Calu3 (cell line): ENCODE measurements at regions not wholly inside any gene's neighbourhood (a gene's known extent, or its start where the extent isn't known, plus 50 kb on each side); places are given as distances from the start of the nearest gene placed in this dataset.

Experiments used
- BruUV-seq: library from RNA; stranded (reverse); fragments of 400-500 nt; replicated peaks from 2 replicates; lab custom pipeline; 2021; lab: Mats Ljungman, UMichigan
- CTCF ChIA-PET: fragments of 300-600 bp; sonication (Branson Sonifier 250); formaldehyde crosslinking; loops from one replicate; lab custom pipeline; 2022; ENCODE audit warnings: antibody characterized with exemption; lab: Charles Lee
- DNase-seq: peaks from one replicate; pipeline ENCODE4 v3.0.0; 2022
- H3K27ac Mint-ChIP-seq: one replicate; pipeline ENCODE4 v1.8.0; 2022; ENCODE audit warnings: mixed read lengths; ENCODE audit not compliant: unreplicated experiment
- H3K27me3 Mint-ChIP-seq: one replicate; pipeline ENCODE4 v1.8.0; 2022; ENCODE audit warnings: mixed read lengths; ENCODE audit not compliant: unreplicated experiment
- H3K36me3 Mint-ChIP-seq: one replicate; pipeline ENCODE4 v1.8.0; 2022; ENCODE audit warnings: mild to moderate bottlenecking, moderate library complexity, mixed read lengths; ENCODE audit not compliant: insufficient read depth, unreplicated experiment
- H3K4me1 Mint-ChIP-seq: one replicate; pipeline ENCODE4 v1.8.0; 2022; ENCODE audit warnings: mild to moderate bottlenecking, low read depth, mixed read lengths; ENCODE audit not compliant: unreplicated experiment
- H3K4me3 Mint-ChIP-seq: one replicate; pipeline ENCODE4 v1.8.0; 2022; ENCODE audit warnings: mild to moderate bottlenecking, low read depth, moderate library complexity, mixed read lengths; ENCODE audit not compliant: unreplicated experiment
- H3K9me3 Mint-ChIP-seq: one replicate; pipeline ENCODE4 v1.8.0; 2022; ENCODE audit warnings: low read depth, mixed read lengths; ENCODE audit not compliant: unreplicated experiment
- intact Hi-C: fragments of 100-400 bp; cut with micrococcal nuclease; formaldehyde crosslinking; loops from one replicate; pipeline ENCODE4 v1.10.0; 2022; ENCODE audit not compliant: unreplicated experiment
- TF ChIP-seq, protein P1 (sequence below): fragments of 200-600 bp; IDR thresholded peaks from one replicate; pipeline ENCODE4 v1.8.0; 2022; ENCODE audit warnings: antibody characterized with exemption; ENCODE audit not compliant: unreplicated experiment

DNA sequence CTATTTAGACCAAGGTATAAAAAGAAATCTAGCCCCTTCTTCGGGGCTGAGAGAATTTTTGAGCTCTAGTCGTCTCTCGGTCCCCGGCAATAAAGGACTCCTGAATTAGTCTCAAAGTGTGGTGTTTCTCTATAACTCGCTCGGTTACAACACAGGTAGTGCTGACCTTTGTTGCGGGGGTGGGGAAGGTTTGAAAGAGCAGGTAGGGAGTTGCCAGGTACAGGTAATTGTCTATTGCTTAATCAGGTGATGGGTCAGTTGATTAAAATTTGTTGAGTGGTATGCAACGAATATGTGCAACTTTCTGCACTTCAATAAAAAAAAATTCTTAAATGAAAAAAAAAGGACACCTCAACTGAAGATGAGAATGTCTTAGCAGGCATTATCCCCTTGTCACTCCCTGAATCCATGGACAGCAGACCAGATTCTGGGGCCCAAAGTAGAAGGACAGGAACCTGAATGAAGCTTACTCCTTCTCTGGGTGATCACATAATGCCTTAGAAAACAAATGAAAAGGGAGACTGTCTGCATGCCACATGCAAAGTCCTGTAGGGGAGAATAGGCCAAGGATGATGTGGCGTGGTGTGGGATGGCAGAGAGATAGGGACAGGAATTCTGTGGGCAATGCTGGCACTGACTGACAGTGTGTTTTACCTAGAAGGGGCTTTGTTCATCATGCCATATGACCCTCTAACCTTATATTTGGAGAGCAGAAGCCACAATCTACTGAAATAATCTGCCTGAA, 157.6 kb upstream of the OLIG3 start:
- no TSS peak for BruUV-seq
- Mint-ChIP-seq H3K27me3 (no peaks in the 10 kb centered on the region), H3K9me3 (peaks cover 6% of the 10 kb centered on the region), H3K4me3 (no peak overlapping the region), H3K36me3 (no peaks in the 10 kb centered on the region), H3K4me1 (peaks cover 24% of the 10 kb centered on the region), H3K27ac (no peak overlapping the region)
- CTCF ChIA-PET, result no interaction called here
- DNase-seq, result no peak
- TF ChIP-seq, protein P1, sequence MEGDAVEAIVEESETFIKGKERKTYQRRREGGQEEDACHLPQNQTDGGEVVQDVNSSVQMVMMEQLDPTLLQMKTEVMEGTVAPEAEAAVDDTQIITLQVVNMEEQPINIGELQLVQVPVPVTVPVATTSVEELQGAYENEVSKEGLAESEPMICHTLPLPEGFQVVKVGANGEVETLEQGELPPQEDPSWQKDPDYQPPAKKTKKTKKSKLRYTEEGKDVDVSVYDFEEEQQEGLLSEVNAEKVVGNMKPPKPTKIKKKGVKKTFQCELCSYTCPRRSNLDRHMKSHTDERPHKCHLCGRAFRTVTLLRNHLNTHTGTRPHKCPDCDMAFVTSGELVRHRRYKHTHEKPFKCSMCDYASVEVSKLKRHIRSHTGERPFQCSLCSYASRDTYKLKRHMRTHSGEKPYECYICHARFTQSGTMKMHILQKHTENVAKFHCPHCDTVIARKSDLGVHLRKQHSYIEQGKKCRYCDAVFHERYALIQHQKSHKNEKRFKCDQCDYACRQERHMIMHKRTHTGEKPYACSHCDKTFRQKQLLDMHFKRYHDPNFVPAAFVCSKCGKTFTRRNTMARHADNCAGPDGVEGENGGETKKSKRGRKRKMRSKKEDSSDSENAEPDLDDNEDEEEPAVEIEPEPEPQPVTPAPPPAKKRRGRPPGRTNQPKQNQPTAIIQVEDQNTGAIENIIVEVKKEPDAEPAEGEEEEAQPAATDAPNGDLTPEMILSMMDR, result no peak
- intact Hi-C loops, result no loop called here

DNA sequence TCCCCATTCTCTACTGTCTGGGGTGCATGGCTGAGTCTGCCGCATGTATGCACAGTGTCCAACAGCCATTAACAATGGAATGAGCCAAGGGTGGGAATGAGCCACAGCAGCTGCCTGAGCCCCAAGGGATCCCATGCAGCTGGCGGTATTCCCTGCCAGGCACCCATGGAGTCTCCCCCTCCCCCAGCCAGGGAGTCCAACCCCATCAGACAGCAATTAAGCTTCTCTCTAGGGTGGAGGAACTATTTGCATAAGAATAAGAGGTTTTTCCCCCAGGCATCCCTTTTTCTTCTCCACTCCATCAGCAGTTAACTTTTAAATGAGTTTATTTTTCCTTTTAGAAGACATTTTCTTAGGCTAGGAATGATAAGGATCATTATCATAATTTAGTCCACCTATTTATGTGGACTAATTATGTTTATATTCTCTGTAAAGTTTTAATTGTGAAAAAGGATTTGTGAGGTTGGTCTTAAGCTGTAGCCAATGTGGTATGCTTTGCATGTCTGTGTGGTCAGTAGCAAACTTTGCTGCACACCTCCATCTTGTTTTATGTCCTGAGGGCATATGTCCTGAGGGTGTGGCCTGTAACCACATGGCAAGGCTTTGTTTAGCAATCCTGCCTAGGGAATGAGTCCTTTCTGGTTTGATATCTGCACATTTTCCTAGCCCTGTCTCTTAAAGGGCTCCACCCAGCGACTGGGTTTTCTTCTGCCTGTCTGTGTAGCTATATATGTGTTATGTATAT, 158.9 kb upstream of the OLIG3 start:
- DNase-seq, result no peak
- no peak overlapping the region for H3K4me3 Mint-ChIP-seq
- H3K4me1 Mint-ChIP-seq, result peaks cover 24% of the 10 kb centered on the region
- H3K36me3 Mint-ChIP-seq, result no peaks in the 10 kb centered on the region
- no peaks in the 10 kb centered on the region for H3K27me3 Mint-ChIP-seq
- BruUV-seq, result no TSS peak
- TF ChIP-seq, protein P1, result no peak
- intact Hi-C loops, result no loop called here
- peaks cover 6% of the 10 kb centered on the region for H3K9me3 Mint-ChIP-seq
- CTCF ChIA-PET, result no interaction called here
- no peak overlapping the region for H3K27ac Mint-ChIP-seq

DNA sequence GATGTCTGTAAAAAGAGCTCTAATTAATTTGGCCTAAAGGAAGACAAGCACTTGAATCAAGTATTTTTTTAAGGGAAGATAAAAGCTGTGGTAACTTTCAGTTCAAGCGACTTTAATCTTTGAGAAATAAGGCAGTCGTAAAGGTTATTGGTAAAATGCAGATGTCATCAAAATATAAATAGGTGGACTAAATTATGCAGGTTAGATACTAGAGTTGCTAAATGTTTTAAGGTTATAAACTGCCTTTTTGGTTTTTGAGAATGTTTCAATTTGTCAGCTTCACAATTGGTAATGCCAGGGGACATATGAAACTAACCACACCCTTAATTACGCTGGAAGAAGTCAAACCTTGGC, 159.5 kb upstream of the OLIG3 start:
- BruUV-seq, result no TSS peak
- CTCF ChIA-PET, result no interaction called here
- intact Hi-C loops, result no loop called here
- H3K4me1 Mint-ChIP-seq, result peaks cover 22% of the 10 kb centered on the region
- no peak overlapping the region for H3K4me3 Mint-ChIP-seq
- H3K36me3 Mint-ChIP-seq, result no peaks in the 10 kb centered on the region
- H3K27ac Mint-ChIP-seq, result no peak overlapping the region
- TF ChIP-seq, protein P1, result no peak
- no peak for DNase-seq
- peaks cover 6% of the 10 kb centered on the region for H3K9me3 Mint-ChIP-seq
- H3K27me3 Mint-ChIP-seq, result no peaks in the 10 kb centered on the region

DNA sequence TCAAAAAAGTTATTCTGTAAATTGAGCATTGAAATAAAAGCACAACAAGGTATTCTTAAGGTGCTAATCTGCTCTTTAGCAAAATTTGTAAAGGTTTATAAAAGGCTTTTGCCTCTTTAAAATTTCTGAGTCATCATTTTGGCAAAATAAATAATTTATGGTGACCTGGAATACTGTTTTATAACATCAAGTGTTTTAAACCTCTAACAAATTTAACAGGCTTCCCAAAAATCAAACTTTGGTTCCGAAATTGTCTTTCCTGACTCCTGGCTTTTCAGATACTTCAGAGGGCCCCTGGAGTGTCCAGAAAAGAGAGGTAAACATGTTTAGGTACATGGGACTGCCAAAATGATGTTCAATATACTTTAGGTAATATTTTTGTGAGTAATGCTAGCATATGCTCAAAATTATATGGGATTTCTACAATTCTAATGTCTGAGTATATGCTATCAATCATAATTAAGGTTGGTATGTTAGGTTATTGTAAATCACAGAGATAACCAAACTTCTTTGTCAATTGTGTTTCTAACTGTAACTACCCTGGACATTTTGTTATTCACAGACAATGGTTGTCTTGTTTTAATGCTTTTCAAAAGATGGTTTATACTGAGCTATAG, 160.3 kb upstream of the OLIG3 start:
- CTCF ChIA-PET, result no interaction called here
- Mint-ChIP-seq H3K27ac (no peak overlapping the region), H3K27me3 (no peaks in the 10 kb centered on the region), H3K4me1 (peaks cover 19% of the 10 kb centered on the region), H3K9me3 (peaks cover 6% of the 10 kb centered on the region), H3K36me3 (no peaks in the 10 kb centered on the region), H3K4me3 (no peak overlapping the region)
- TF ChIP-seq, protein P1, result no peak
- DNase-seq, result no peak
- BruUV-seq, result no TSS peak
- intact Hi-C loops, result no loop called here
